HepG2 (cell line): ENCODE measurements at regions not wholly inside any gene's neighbourhood (a gene's known extent, or its start where the extent isn't known, plus 50 kb on each side); places are given as distances from the start of the nearest gene placed in this dataset.

ENCODE experiments used
- CREB1 ChIP-seq, 2 experiments: fragments of 450-650 bp in 1 of 2; IDR thresholded peaks; 2 replicates each; pipeline ENCODE4 v1.6.1; 2016 to 2017; ENCODE audit warnings: control low read depth in 1 of 2, mild to moderate bottlenecking in 1 of 2, missing compliant biosample characterization in 1 of 2, missing genetic modification characterization in 1 of 2
- DMAP1 ChIP-seq: IDR thresholded peaks from 2 replicates; pipeline ENCODE4 v1.6.1; 2016
- HCFC1 ChIP-seq: fragments of 150-350 bp; IDR thresholded peaks from 2 replicates; pipeline ENCODE4 v1.6.1; 2014; ENCODE audit warnings: low read depth, low read length
- JUN ChIP-seq: sonication (generic); formaldehyde crosslinking; IDR thresholded peaks from 2 replicates; pipeline ENCODE4 v1.4.0; 2020; ENCODE audit warnings: mild to moderate bottlenecking, missing genetic modification reagents
- PHF8 ChIP-seq: sonication (generic); formaldehyde crosslinking; IDR thresholded peaks from 2 replicates; pipeline ENCODE4 v1.5.0; 2020; ENCODE audit warnings: missing genetic modification reagents
- POLR2A ChIP-seq, 2 experiments: IDR thresholded peaks; 2 replicates each; pipeline ENCODE4 v1.6.1; 2011; ENCODE audit warnings: low read depth in 2 of 2, low read length in 2 of 2, mild to moderate bottlenecking in 1 of 2, moderate library complexity in 1 of 2; ENCODE audit not compliant: insufficient read depth in 1 of 2
- PRDM10 ChIP-seq: sonication (generic); formaldehyde crosslinking; IDR thresholded peaks from 2 replicates; pipeline ENCODE4 v1.4.0; 2020; ENCODE audit warnings: low read depth, missing genetic modification reagents
- SIN3B ChIP-seq: fragments of 150-350 bp; IDR thresholded peaks from 2 replicates; pipeline ENCODE4 v1.6.1; 2014; ENCODE audit warnings: low read length
- TF ChIP-seq, protein P1 (sequence below): sonication (generic); formaldehyde crosslinking; IDR thresholded peaks from 2 replicates; pipeline ENCODE4 v1.5.0; 2020; ENCODE audit warnings: mild to moderate bottlenecking, missing genetic modification reagents, moderate library complexity

GRCh38 chr1:37131281-37131680, 97.0 kb upstream of the GRIK3 start:
- no peak for TF ChIP-seq PHF8 (CRISPR knock-in tag)
- TF ChIP-seq, protein P1, sequence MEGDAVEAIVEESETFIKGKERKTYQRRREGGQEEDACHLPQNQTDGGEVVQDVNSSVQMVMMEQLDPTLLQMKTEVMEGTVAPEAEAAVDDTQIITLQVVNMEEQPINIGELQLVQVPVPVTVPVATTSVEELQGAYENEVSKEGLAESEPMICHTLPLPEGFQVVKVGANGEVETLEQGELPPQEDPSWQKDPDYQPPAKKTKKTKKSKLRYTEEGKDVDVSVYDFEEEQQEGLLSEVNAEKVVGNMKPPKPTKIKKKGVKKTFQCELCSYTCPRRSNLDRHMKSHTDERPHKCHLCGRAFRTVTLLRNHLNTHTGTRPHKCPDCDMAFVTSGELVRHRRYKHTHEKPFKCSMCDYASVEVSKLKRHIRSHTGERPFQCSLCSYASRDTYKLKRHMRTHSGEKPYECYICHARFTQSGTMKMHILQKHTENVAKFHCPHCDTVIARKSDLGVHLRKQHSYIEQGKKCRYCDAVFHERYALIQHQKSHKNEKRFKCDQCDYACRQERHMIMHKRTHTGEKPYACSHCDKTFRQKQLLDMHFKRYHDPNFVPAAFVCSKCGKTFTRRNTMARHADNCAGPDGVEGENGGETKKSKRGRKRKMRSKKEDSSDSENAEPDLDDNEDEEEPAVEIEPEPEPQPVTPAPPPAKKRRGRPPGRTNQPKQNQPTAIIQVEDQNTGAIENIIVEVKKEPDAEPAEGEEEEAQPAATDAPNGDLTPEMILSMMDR (CRISPR knock-in tag) = no peak
- no peak for TF ChIP-seq SIN3B
- no peak for TF ChIP-seq HCFC1
- TF ChIP-seq CREB1 (IDR thresholded peaks at IDR 0.05) = no peak
- TF ChIP-seq CREB1 (CRISPR knock-in tag; IDR thresholded peaks at IDR 0.05) = no peak
- TF ChIP-seq POLR2A (IDR thresholded peaks at IDR 0.05; ENCODE audit: insufficient read depth in 1 of 2, low read depth in 2 of 2, low read length in 2 of 2) = no peak
- no peak for TF ChIP-seq PRDM10 (CRISPR knock-in tag)
- no peak for TF ChIP-seq JUN (CRISPR knock-in tag)
- no peak for TF ChIP-seq DMAP1 (CRISPR knock-in tag)
